Uterus (tissue), 3 donors: ENCODE measurements at regions not wholly inside any gene's neighbourhood (a gene's known extent, or its start where the extent isn't known, plus 50 kb on each side); places are given as distances from the start of the nearest gene placed in this dataset.

Experiments
- DNase-seq, 2 donors: peaks; one replicate each; pipeline ENCODE4 v3.0.0-alpha.2; 2019 to 2020
- H3K27ac ChIP-seq, 2 donors: fragments of 200-600 bp; sonication (generic); 1 replicate in 1 of 2; 2 replicates in 1 of 2; pipeline ENCODE4 v1.5.1; 2016 to 2018
- H3K27me3 ChIP-seq, 2 donors: fragments of 200-600 bp; sonication (generic); one replicate each; pipeline ENCODE4 v1.5.1; 2018 to 2019; ENCODE audit warnings: control low read depth in 1 of 2
- H3K36me3 ChIP-seq, 2 donors: fragments of 200-600 bp; sonication (generic); one replicate each; pipeline ENCODE4 v1.5.1; 2019; ENCODE audit warnings: control low read depth in 1 of 2
- H3K4me1 ChIP-seq, 2 donors: fragments of 200-600 bp; sonication (generic); one replicate each; pipeline ENCODE4 v1.5.1; 2018 to 2019; ENCODE audit warnings: control low read depth in 1 of 2
- H3K4me3 ChIP-seq, 2 donors: fragments of 200-600 bp; sonication (generic); 1 replicate in 1 of 2; 2 replicates in 1 of 2; pipeline ENCODE4 v1.5.1; 2018 to 2019; ENCODE audit warnings: mild to moderate bottlenecking in 1 of 2
- H3K9me3 ChIP-seq, 2 donors: fragments of 200-600 bp; sonication (generic); one replicate each; pipeline ENCODE4 v1.5.1; 2019; ENCODE audit warnings: control low read depth in 1 of 2
- CTCF ChIP-seq, 4 experiments: fragments of 200-600 bp in 2 of 4; fragments of 450-650 bp in 2 of 4; sonication (generic) in 2 of 4; IDR thresholded peaks; one replicate each; pipeline ENCODE4 v1.5.1; 2016 to 2019; ENCODE audit warnings: antibody characterized with exemption in 4 of 4, mild to moderate bottlenecking in 2 of 4, moderate library complexity in 1 of 4
- POLR2A ChIP-seq, 2 donors: fragments of 450-650 bp; IDR thresholded peaks; one replicate each; pipeline ENCODE4 v1.6.1; 2016; ENCODE audit warnings: antibody characterized with exemption in 2 of 2, mild to moderate bottlenecking in 1 of 2, moderate library complexity in 1 of 2
- intact Hi-C: fragments of 100-400 bp; cut with DNase I; formaldehyde crosslinking; loops from one replicate; pipeline ENCODE4 v1.15.1; 2023; ENCODE audit warnings: low total_unique reads
- donor health status: DM: yes; HTN: yes; CAD: no.

- Histone ChIP-seq H3K36me3 (no peaks in the 10 kb centered on the region), H3K4me3 (no peak overlapping the region), H3K27me3 (no peaks in the 10 kb centered on the region), H3K9me3 (no peaks in the 10 kb centered on the region), H3K4me1 (no peaks in the 10 kb centered on the region), H3K27ac (no peak overlapping the region)
- DNase-seq: peak in 1 of 2 donors; percentile 51
- TF ChIP-seq POLR2A (IDR thresholded peaks at IDR 0.05) (no peak), CTCF (IDR thresholded peaks at IDR 0.05) (peak; percentile 25 to 30 (median 27))
- intact Hi-C loops: no loop called here
Observed at GRCh38 chr6:140441256-140441655, 1066.8 kb upstream of the CITED2 start.

- no peaks in the 10 kb centered on the region for H3K36me3 ChIP-seq
- no peak for TF ChIP-seq CTCF (IDR thresholded peaks at IDR 0.05)
- TF ChIP-seq POLR2A (IDR thresholded peaks at IDR 0.05): no peak
- intact Hi-C loops: no loop called here
- DNase-seq: no peak
- no peaks in the 10 kb centered on the region for H3K27me3 ChIP-seq
- H3K4me3 ChIP-seq: no peak overlapping the region
- H3K9me3 ChIP-seq: no peaks in the 10 kb centered on the region
- H3K4me1 ChIP-seq: no peaks in the 10 kb centered on the region
- H3K27ac ChIP-seq: no peak overlapping the region
Observed at GRCh38 chr6:140440223-140440835, 1065.9 kb upstream of the CITED2 start.

GRCh38 chr6:140438346-140438735 is 1063.9 kb upstream of the CITED2 start:
- Histone ChIP-seq H3K36me3 (no peaks in the 10 kb centered on the region), H3K27ac (no peak overlapping the region), H3K9me3 (no peaks in the 10 kb centered on the region), H3K4me3 (no peak overlapping the region), H3K4me1 (no peaks in the 10 kb centered on the region), H3K27me3 (no peaks in the 10 kb centered on the region)
- TF ChIP-seq POLR2A (IDR thresholded peaks at IDR 0.05) (no peak), CTCF (IDR thresholded peaks at IDR 0.05) (no peak)
- intact Hi-C loops: no loop called here
- DNase-seq: no peak

- no peak for DNase-seq
- no peak for TF ChIP-seq POLR2A (IDR thresholded peaks at IDR 0.05)
- no peak for TF ChIP-seq CTCF (IDR thresholded peaks at IDR 0.05)
- intact Hi-C loops: no loop called here
Observed at GRCh38 chr6:140437619-140438345, 1063.3 kb upstream of the CITED2 start.

GRCh38 chr6:140436023-140436811 is 1061.8 kb upstream of the CITED2 start:
- TF ChIP-seq POLR2A (IDR thresholded peaks at IDR 0.05) (no peak), CTCF (IDR thresholded peaks at IDR 0.05) (no peak)
- no peak overlapping the region for H3K4me3 ChIP-seq
- no peaks in the 10 kb centered on the region for H3K36me3 ChIP-seq
- H3K27ac ChIP-seq: no peak overlapping the region
- no peaks in the 10 kb centered on the region for H3K4me1 ChIP-seq
- no peaks in the 10 kb centered on the region for H3K27me3 ChIP-seq
- intact Hi-C loops: no loop called here
- no peak for DNase-seq
- H3K9me3 ChIP-seq: no peaks in the 10 kb centered on the region

More at GRCh38 chr6:140437619-140438345, 1063.3 kb upstream of the CITED2 start:
- H3K36me3 ChIP-seq: no peaks in the 10 kb centered on the region
- no peak overlapping the region for H3K27ac ChIP-seq
- no peaks in the 10 kb centered on the region for H3K27me3 ChIP-seq
- no peak overlapping the region for H3K4me3 ChIP-seq
- no peaks in the 10 kb centered on the region for H3K9me3 ChIP-seq
- no peaks in the 10 kb centered on the region for H3K4me1 ChIP-seq
